22Rv1 (cell line): ENCODE measurements at regions not wholly inside any gene's neighbourhood (a gene's known extent, or its start where the extent isn't known, plus 50 kb on each side); places are given as distances from the start of the nearest gene placed in this dataset.

Source experiments
- H3K27ac ChIP-seq: fragments of 450-650 bp; 2 replicates; pipeline ENCODE4 v1.5.1; 2017
- CTCF ChIP-seq: fragments of 450-650 bp; IDR thresholded peaks from 2 replicates; pipeline ENCODE4 v1.5.1; 2017; ENCODE audit warnings: mild to moderate bottlenecking
- ZFX ChIP-seq: fragments of 450-650 bp; IDR thresholded peaks from 2 replicates; pipeline ENCODE4 v1.6.1; 2017; ENCODE audit warnings: antibody characterized with exemption, borderline replicate concordance

- TF ChIP-seq ZFX, result no peak
- TF ChIP-seq CTCF, result no peak
- H3K27ac ChIP-seq, result no peak overlapping the region
These were observed 344.9 kb upstream of the SLCO3A1 start for GRCh38 chr15:91508633-91509032.

DNA sequence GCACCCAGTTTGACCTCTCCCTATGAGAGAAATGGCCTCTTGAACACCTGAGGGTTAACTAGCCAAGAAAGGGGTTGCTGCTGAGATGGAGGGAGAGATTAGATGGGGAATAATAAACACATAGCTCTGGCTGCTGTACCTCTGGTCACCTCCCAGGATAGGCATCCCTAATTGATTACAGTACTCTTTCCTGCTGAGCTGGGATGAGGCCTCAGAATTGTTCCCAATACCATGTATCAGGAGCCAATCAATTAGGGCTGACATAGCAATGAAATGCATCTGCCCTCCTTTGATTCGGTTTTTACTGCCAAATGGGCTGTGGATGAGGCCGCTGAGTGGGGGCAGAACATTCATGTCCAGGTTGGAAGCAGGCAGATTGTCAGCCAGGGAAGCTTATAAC is 339.4 kb upstream of the SLCO3A1 start:
- H3K27ac ChIP-seq, result no peak overlapping the region
- TF ChIP-seq CTCF (no peak), ZFX (no peak)

DNA sequence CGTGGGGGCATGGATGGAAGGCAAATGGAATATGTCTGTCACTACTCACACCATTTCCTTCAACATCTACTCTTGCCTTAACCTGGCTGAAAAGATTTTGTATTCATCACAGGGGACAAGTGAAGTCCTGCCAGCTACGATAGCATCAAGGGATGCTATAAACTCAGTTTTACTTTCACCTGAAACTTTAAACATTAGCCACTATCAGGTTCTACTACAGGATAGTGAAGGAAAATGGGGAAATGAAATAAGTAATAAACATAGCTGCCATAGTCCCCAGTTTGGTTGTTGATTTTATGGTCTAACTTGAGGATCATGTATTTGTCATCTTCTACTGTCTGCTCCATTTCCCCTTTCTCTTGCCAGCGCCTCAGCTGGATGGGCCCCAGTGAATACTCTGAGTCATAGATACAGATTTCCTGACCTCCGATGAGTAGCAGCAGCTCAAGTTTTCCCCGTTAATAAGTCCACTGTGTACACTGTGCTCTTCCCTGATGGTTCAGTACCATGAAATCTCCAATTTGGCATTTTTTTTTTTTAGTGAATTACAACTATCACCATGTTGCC is 338.2 kb upstream of the SLCO3A1 start:
- TF ChIP-seq CTCF, result no peak
- TF ChIP-seq ZFX, result no peak
- no peak overlapping the region for H3K27ac ChIP-seq

- no peak overlapping the region for H3K27ac ChIP-seq
- TF ChIP-seq CTCF (no peak), ZFX (no peak)
These were observed 336.6 kb upstream of the SLCO3A1 start for GRCh38 chr15:91516866-91517265.

DNA sequence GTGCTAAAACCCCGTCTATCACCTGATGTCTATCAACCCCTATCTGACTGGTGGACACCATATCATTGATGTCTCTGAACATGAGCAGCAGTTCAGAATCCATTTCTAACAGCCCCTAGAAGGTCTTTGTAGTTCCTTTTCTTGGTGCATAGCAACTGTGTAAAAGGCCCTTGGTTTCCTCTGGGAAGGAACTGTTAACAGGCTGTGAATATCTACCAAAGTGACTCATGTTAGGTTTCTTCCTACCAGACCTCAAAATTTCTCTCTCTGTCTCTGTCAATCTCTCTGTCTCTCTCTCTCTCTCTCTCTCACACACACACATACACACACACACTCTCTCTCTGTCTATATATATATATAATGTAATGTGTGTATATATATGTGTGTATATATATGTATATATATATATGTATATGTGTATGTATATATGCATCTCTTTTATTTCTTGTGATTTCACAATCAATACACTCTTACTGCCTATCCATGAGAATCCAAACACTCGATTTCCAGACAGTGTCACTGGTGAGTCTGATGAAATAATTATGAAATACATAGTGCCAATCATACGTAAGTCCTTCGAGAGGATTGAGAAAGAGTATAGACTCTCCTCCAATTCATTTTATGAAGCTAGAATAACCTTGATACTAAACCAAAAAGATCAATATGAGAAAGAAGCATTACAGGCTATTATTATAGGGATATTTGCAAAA is 335.9 kb upstream of the SLCO3A1 start:
- no peak overlapping the region for H3K27ac ChIP-seq
- no peak for TF ChIP-seq CTCF
- no peak for TF ChIP-seq ZFX

DNA sequence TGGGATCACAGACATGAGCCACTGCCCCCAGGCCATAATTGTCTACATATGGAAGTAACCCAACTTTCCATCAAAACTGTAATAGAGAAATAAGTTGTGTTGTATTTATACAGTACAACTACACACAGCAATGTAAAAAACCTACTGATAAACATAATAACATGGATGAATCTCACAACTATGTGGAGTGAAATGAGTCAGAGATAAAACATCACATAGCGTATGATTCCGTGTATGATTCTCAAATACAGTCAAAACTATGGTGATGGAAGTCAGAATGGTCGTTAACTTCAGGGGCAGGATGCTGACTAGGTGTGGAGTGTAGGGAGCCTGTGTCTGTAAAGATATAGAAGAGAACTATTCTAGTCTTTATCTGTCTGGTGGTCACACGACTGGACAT is 332.7 kb upstream of the SLCO3A1 start:
- no peak for TF ChIP-seq ZFX
- no peak for TF ChIP-seq CTCF
- H3K27ac ChIP-seq, result no peak overlapping the region

- TF ChIP-seq ZFX, result no peak
- no peak for TF ChIP-seq CTCF
- H3K27ac ChIP-seq, result no peak overlapping the region
These were observed 332.0 kb upstream of the SLCO3A1 start for GRCh38 chr15:91521548-91521947.
